ENCODE measurements at regions not wholly inside any gene's neighbourhood (a gene's known extent, or its start where the extent isn't known, plus 50 kb on each side); places are given as distances from the start of the nearest gene placed in this dataset.
"Not testable (repeated sequence)": the region's sequence is repeated elsewhere in the genome, so short reads cannot be mapped to it uniquely, and the experiment has no call there.

DNA sequence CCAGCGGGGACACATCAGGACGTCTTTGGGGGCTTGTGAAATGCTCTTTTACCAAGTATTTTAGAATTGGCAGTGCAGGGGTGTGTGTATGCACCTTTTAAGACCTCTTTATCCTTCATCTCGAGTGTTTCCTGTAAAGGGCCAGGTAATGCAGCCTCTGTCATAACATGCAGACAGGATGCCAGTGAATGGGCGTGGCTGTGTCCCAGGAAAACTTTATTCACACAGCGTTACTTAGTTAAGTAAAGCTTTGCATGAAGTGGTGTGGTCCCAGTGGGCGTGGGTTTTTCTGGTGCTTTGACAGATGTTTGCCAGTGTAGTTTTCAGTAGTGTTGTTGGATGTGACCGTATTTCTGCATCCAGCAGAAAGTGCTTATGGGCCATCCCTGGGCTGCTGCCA is 70.3 kb upstream of the FAN1 start:
- DNase-seq: not testable (repeated sequence)

DNA sequence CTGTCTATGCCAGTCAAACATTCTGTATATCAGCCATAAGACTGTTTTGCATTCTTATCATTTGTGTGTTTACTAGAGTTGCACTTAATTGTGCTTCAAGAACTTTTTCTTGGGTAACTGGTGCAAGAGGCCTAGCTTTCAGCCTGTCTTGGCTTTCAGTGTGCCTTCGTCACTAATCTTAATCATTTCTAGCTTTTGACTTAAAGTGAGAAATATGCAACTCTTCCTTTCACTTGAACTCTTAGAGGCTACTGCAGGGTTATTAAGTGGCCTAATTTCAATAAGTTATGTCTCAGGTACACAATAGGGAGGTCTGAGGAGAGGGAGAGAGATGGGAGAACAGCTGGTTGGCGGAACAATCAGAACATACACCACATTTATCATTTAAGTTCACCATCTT is 62.1 kb upstream of the FAN1 start:
- not testable (repeated sequence) for DNase-seq

DNA sequence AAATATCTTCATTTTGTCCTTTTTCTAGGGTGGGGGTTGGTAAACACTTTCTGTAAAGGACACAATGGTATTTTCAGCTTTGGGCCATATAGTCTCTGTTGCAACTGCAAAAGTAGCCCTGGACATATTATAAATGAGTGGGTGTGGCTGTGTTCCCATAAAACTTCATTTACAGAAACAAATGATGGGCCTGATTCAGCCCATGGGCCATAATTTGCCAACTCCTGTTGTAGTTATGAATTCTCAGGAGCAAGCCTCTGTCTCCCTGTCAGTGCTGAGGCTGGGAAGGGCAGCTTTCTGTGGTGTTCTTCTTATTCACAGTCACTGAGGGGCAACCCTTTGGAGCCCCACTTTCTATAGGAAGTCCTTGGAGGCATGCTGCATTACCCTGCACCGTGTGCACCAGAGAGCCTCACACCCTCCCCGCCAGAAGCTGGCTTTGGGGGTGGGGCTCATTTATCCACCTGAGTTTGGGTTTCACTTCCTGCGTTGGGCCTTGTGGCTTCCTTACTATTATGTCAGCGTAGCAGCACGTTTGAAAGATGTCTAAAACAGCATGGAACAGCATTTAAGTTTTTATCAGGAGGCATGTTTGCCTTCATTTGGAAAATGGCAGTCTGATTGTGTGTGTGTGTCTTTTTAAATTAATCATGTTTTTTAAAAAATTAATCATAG is 60.8 kb upstream of the FAN1 start:
- DNase-seq: not testable (repeated sequence)

DNA sequence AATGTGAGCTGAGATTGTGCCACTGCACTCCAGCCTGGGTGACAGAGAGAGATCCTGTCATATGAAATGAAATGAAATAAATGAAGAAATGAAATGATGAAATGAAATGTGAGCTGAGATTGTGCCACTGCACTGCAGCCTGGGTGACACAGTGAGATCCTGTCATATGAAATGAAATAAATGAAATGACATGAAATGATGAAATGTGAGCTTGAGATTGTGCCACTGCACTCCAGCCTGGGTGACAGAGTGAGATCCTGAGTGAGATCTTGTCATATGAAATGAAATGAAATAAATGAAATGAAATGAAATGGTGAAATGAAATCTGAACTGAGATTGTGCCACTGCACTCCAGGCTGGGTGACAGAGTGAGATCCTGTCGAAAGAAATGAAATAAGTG is 58.2 kb upstream of the FAN1 start:
- not testable (repeated sequence) for DNase-seq
